B cell (primary cell): ENCODE measurements at regions not wholly inside any gene's neighbourhood (a gene's known extent, or its start where the extent isn't known, plus 50 kb on each side); places are given as distances from the start of the nearest gene placed in this dataset.

Experiments
- CTCF ChIP-seq: fragments of 200-600 bp; IDR thresholded peaks from one replicate; pipeline ENCODE4 v1.8.0; 2022; ENCODE audit warnings: antibody characterized with exemption, mild to moderate bottlenecking
- EZH2 ChIP-seq: IDR thresholded peaks from 2 replicates; pipeline ENCODE4 v1.6.1; 2012; ENCODE audit warnings: borderline replicate concordance, low read depth, mild to moderate bottlenecking, moderate library complexity, low read length; ENCODE audit not compliant: insufficient read depth, poor library complexity, severe bottlenecking

DNA sequence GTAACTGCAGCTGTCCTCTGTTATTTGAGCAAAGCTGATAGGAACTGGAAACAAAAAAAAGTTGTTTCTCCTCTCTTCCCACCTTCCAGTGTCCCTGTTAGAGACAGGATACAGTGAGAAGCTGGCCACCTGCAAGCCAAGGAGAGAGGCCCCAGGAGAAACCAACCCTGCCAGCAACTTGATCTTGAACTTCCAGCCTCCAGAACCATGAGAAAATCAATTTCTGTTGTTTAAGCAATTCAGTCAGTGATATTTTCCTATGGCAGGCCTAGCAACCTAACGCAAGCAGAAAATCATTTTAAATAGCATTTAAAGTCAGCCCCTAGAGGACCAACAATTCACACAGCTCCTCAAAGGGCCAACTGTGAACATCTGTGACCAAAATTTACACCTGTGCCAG is 291.3 kb downstream of the OXSM start:
- TF ChIP-seq CTCF (no peak), EZH2 (no peak)
